ENCODE measurements at regions not wholly inside any gene's neighbourhood (a gene's known extent, or its start where the extent isn't known, plus 50 kb on each side); places are given as distances from the start of the nearest gene placed in this dataset.

GRCh38 chr6:4268171-4268570 is 132.8 kb upstream of the ECI2 start:
- ChIA-PET POLR2A (no interaction called here), CTCF (no interaction called here)
- H3K4me3 ChIP-seq (ENCODE audit: low read depth, low read length): no peak overlapping the region
- no peak for DNase-seq (ENCODE audit: low read depth, low spot score)
- no peak for TF ChIP-seq CTCF (IDR thresholded peaks at IDR 0.05; ENCODE audit: insufficient read depth, low read length, missing control alignments)

GRCh38 chr6:4265740-4266139 is 130.4 kb upstream of the ECI2 start:
- ChIA-PET CTCF (interaction anchor here (3.6 kb wide), 1 partner anchor 12 kb away, joined by 16 read pairs; no protein-coding TSS in a partner anchor), POLR2A (no interaction called here)
- no peak for DNase-seq (ENCODE audit: low read depth, low spot score)
- no peak overlapping the region for H3K4me3 ChIP-seq (ENCODE audit: low read depth, low read length)
- TF ChIP-seq CTCF (IDR thresholded peaks at IDR 0.05; ENCODE audit: insufficient read depth, low read length, missing control alignments): no peak

- no peak overlapping the region for H3K4me3 ChIP-seq (ENCODE audit: low read depth, low read length)
- ChIA-PET POLR2A (no interaction called here), CTCF (interaction anchor here (1.1 to 3.6 kb wide), 2 partner anchors 11 to 54 kb away, joined by 3 to 16 read pairs; no protein-coding TSS in a partner anchor)
- DNase-seq (ENCODE audit: low read depth, low spot score): no peak
- TF ChIP-seq CTCF (IDR thresholded peaks at IDR 0.05; ENCODE audit: insufficient read depth, low read length, missing control alignments): no peak
Measured at GRCh38 chr6:4264601-4265000, 129.2 kb upstream of the ECI2 start.

GRCh38 chr6:4264081-4264480 is 128.7 kb upstream of the ECI2 start:
- CTCF ChIA-PET: interaction anchor here (1.1 to 3.6 kb wide), 2 partner anchors 10 to 54 kb away, joined by 3 to 16 read pairs; no protein-coding TSS in a partner anchor
- no peak overlapping the region for H3K4me3 ChIP-seq (ENCODE audit: low read depth, low read length)
- no peak for DNase-seq (ENCODE audit: low read depth, low spot score)
- POLR2A ChIA-PET: no interaction called here
- TF ChIP-seq CTCF (IDR thresholded peaks at IDR 0.05; ENCODE audit: insufficient read depth, low read length, missing control alignments): no peak

- DNase-seq (ENCODE audit: low read depth, low spot score): no peak
- TF ChIP-seq CTCF (IDR thresholded peaks at IDR 0.05; ENCODE audit: insufficient read depth, low read length, missing control alignments): no peak
- H3K4me3 ChIP-seq (ENCODE audit: low read depth, low read length): no peak overlapping the region
- ChIA-PET CTCF (interaction anchor here (1.6 kb wide), 1 partner anchor 9 kb away, joined by 7 read pairs; no protein-coding TSS in a partner anchor), POLR2A (no interaction called here)
Measured at GRCh38 chr6:4262526-4262925, 127.2 kb upstream of the ECI2 start.

- no peak overlapping the region for H3K4me3 ChIP-seq (ENCODE audit: low read depth, low read length)
- no peak for DNase-seq (ENCODE audit: low read depth, low spot score)
- ChIA-PET CTCF (interaction anchor here (1.0 kb wide), 1 partner anchor 49 kb away, joined by 3 read pairs; no protein-coding TSS in a partner anchor), POLR2A (no interaction called here)
- no peak for TF ChIP-seq CTCF (IDR thresholded peaks at IDR 0.05; ENCODE audit: insufficient read depth, low read length, missing control alignments)
Measured at GRCh38 chr6:4259391-4259790, 124.0 kb upstream of the ECI2 start.
